Peyer's patch (tissue), 4 donors: ENCODE measurements at regions not wholly inside any gene's neighbourhood (a gene's known extent, or its start where the extent isn't known, plus 50 kb on each side); places are given as distances from the start of the nearest gene placed in this dataset.
"Not testable (repeated sequence)": the region's sequence is repeated elsewhere in the genome, so short reads cannot be mapped to it uniquely, and the experiment has no call there.

ENCODE experiments used
- POLR2A ChIP-seq, 2 donors: fragments of 450-650 bp; IDR thresholded peaks; one replicate each; pipeline ENCODE4 v1.5.1; 2017; ENCODE audit warnings: antibody characterized with exemption in 2 of 2, mild to moderate bottlenecking in 2 of 2, moderate library complexity in 2 of 2
- TF ChIP-seq, protein P1 (sequence below), 6 experiments: fragments of 450-650 bp in 4 of 6; fragments of 200-600 bp in 2 of 6; sonication (generic) in 1 of 6; IDR thresholded peaks; one replicate each; pipeline ENCODE4 v1.5.1; 2017 to 2019; ENCODE audit warnings: antibody characterized with exemption in 6 of 6, mild to moderate bottlenecking in 3 of 6, moderate library complexity in 1 of 6

DNA sequence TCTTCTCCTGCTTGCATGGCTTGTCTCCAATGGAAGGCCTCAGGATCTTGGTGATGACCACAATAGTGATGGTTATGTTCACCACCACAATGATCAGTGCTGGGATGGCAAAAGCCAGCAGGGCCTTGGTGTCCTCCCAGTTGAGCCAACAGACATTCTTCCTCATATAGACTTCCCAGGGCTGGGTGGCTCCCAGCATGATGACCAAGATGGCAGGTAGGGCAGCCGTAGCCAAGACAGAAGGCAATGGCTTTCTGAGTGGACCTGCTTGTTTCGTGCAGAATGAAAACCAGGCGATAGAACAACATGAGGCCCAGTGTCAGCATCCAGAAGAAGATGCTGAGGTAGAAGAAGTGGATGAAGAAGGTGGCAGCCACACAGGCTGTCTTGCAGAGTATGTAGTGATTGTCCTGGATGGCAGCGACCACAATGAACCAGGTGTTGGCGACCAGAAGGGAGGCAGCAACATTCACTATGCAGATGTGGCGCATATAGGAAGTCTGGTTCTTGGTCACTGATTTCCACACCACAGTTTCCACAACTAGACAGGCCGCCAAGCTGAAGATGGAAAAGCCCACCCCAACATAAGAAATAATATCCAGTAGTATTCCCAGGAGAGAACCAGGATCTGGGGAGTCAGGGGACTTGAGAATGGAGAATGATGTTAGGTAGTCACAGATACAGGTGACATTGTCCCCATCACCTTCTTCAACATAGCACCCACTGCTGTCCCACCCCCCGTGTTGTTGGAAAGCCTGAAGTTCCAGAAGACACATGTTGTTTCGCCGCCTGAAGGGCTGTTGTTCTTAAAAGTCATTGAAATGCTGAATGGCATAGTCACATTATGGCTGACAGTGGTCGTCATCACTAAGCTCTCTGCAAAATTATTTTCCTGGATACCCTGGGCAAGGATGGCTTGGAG is 1671.4 kb downstream of the SPATA31A7 start:
- TF ChIP-seq POLR2A (IDR thresholded peaks at IDR 0.05), result not testable (repeated sequence)
- TF ChIP-seq, protein P1, sequence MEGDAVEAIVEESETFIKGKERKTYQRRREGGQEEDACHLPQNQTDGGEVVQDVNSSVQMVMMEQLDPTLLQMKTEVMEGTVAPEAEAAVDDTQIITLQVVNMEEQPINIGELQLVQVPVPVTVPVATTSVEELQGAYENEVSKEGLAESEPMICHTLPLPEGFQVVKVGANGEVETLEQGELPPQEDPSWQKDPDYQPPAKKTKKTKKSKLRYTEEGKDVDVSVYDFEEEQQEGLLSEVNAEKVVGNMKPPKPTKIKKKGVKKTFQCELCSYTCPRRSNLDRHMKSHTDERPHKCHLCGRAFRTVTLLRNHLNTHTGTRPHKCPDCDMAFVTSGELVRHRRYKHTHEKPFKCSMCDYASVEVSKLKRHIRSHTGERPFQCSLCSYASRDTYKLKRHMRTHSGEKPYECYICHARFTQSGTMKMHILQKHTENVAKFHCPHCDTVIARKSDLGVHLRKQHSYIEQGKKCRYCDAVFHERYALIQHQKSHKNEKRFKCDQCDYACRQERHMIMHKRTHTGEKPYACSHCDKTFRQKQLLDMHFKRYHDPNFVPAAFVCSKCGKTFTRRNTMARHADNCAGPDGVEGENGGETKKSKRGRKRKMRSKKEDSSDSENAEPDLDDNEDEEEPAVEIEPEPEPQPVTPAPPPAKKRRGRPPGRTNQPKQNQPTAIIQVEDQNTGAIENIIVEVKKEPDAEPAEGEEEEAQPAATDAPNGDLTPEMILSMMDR (IDR thresholded peaks at IDR 0.05), result not testable (repeated sequence)
